ENCODE measurements at regions not wholly inside any gene's neighbourhood (a gene's known extent, or its start where the extent isn't known, plus 50 kb on each side); places are given as distances from the start of the nearest gene placed in this dataset.

GRCh38 chr10:63003816-63004453, 129.2 kb upstream of the NRBF2 start:
- H3K4me3 ChIP-seq: no peak overlapping the region
- no peaks in the 10 kb centered on the region for H3K36me3 ChIP-seq
- H3K9me3 ChIP-seq (replicated peaks): no peaks in the 10 kb centered on the region
- intact Hi-C loops (cut with micrococcal nuclease): no loop called here
- no peak for DNase-seq
- peaks cover 34% of the 10 kb centered on the region for H3K27me3 ChIP-seq (ENCODE audit: low read depth)
- no peak overlapping the region for H3K27ac ChIP-seq (replicated peaks)
- TF ChIP-seq CTCF (IDR thresholded peaks at IDR 0.05; ENCODE audit: borderline replicate concordance): peak; percentile 30
- no peaks in the 10 kb centered on the region for H3K4me1 ChIP-seq

- DNase-seq: peak; percentile 15
- Histone ChIP-seq H3K27ac (replicated peaks) (no peak overlapping the region), H3K27me3 (ENCODE audit: low read depth) (peaks cover 47% of the 10 kb centered on the region), H3K4me3 (no peak overlapping the region), H3K4me1 (peaks cover 10% of the 10 kb centered on the region), H3K36me3 (no peaks in the 10 kb centered on the region), H3K9me3 (replicated peaks) (no peaks in the 10 kb centered on the region)
- TF ChIP-seq CTCF (IDR thresholded peaks at IDR 0.05; ENCODE audit: borderline replicate concordance): no peak
- intact Hi-C loops (cut with micrococcal nuclease): no loop called here
Observed at GRCh38 chr10:62996925-62997324, 136.2 kb upstream of the NRBF2 start.

- Histone ChIP-seq H3K27ac (replicated peaks) (no peak overlapping the region), H3K9me3 (replicated peaks) (no peaks in the 10 kb centered on the region), H3K36me3 (no peaks in the 10 kb centered on the region), H3K27me3 (ENCODE audit: low read depth) (peaks cover 47% of the 10 kb centered on the region), H3K4me1 (peaks cover 12% of the 10 kb centered on the region), H3K4me3 (no peak overlapping the region)
- TF ChIP-seq CTCF (IDR thresholded peaks at IDR 0.05; ENCODE audit: borderline replicate concordance): no peak
- intact Hi-C loops (cut with micrococcal nuclease): no loop called here
- DNase-seq: no peak
Observed at GRCh38 chr10:62996516-62996915, 136.6 kb upstream of the NRBF2 start.

GRCh38 chr10:62993121-62993520, 140.0 kb upstream of the NRBF2 start:
- Histone ChIP-seq H3K36me3 (no peaks in the 10 kb centered on the region), H3K9me3 (replicated peaks) (no peaks in the 10 kb centered on the region), H3K4me1 (peaks cover 12% of the 10 kb centered on the region), H3K4me3 (no peak overlapping the region), H3K27me3 (ENCODE audit: low read depth) (peaks cover 37% of the 10 kb centered on the region), H3K27ac (replicated peaks) (peak overlapping the region; percentile 53)
- DNase-seq: no peak
- no peak for TF ChIP-seq CTCF (IDR thresholded peaks at IDR 0.05; ENCODE audit: borderline replicate concordance)
- intact Hi-C loops (cut with micrococcal nuclease): no loop called here

DNA sequence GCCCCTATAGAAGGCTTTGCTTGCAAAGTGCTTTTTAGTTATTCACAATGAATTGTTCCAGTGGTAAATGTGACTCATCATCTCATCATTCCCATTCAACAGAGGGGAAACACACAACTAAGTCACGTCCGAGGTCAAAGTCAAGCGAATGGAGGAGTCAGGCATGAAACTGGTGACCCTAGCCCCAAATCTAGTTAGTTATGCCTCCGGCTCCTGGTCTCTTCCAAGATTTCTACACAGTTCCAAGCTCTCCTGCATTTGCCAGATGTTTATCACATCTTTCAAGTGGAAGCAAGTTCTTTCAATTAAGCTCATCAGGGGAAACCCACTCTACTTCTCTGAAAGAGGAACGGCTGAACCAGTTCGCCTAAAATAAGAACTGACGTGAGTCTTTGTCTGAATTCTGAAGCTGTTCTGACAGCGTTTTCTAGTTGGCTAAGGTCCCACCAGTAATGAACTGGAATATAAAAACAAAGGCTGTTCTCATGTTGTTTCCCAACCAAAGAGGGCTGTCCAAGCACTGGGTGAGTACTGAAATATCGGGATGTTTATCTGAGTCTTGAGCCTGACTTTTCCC, 140.9 kb upstream of the NRBF2 start:
- no peak for TF ChIP-seq CTCF (IDR thresholded peaks at IDR 0.05; ENCODE audit: borderline replicate concordance)
- Histone ChIP-seq H3K27me3 (ENCODE audit: low read depth) (peaks cover 43% of the 10 kb centered on the region), H3K36me3 (no peaks in the 10 kb centered on the region), H3K27ac (replicated peaks) (peak overlapping the region; percentile 53), H3K9me3 (replicated peaks) (no peaks in the 10 kb centered on the region), H3K4me3 (no peak overlapping the region), H3K4me1 (peaks cover 12% of the 10 kb centered on the region)
- DNase-seq: no peak
- intact Hi-C loops (cut with micrococcal nuclease): no loop called here

Measured in left ventricle myocardium inferior (tissue), 1 donor.